Stomach (tissue), 8 donors: ENCODE measurements at regions not wholly inside any gene's neighbourhood (a gene's known extent, or its start where the extent isn't known, plus 50 kb on each side); places are given as distances from the start of the nearest gene placed in this dataset.

ENCODE experiments used
- DNase-seq, 2 donors: peaks; one replicate each; pipeline versions ENCODE4 v3.0.0 to v3.0.0-alpha.2; 2013 to 2019
- H3K27ac ChIP-seq, 5 donors: fragments of 200-600 bp in 4 of 5; sonication (generic) in 4 of 5; one replicate each; pipeline ENCODE4 v1.5.1; 2013 to 2019; ENCODE audit warnings: mild to moderate bottlenecking in 1 of 5, moderate library complexity in 1 of 5
- H3K27me3 ChIP-seq, 3 donors: fragments of 200-600 bp; sonication (generic); one replicate each; pipeline ENCODE4 v1.5.1; 2017 to 2019; ENCODE audit warnings: mixed run types in 1 of 3
- H3K36me3 ChIP-seq, 4 donors: fragments of 200-600 bp; sonication (generic); 1 replicate in 3 of 4; 2 replicates in 1 of 4; pipeline ENCODE4 v1.5.1; 2016 to 2019
- H3K4me1 ChIP-seq, 4 donors: fragments of 200-600 bp; sonication (generic); one replicate each; pipeline ENCODE4 v1.5.1; 2016 to 2019
- H3K4me3 ChIP-seq, 4 donors: fragments of 200-600 bp; sonication (generic) in 3 of 4; one replicate each; pipeline ENCODE4 v1.5.1; 2016 to 2019; ENCODE audit warnings: mild to moderate bottlenecking in 1 of 4
- H3K9me3 ChIP-seq, 4 donors: fragments of 200-600 bp; sonication (generic); one replicate each; pipeline ENCODE4 v1.5.1; 2016 to 2019
- CTCF ChIP-seq, 7 experiments: fragments of 450-650 bp in 4 of 7; fragments of 200-600 bp in 3 of 7; sonication (generic) in 3 of 7; IDR thresholded peaks; one replicate each; pipeline ENCODE4 v1.5.1; 2016 to 2019; ENCODE audit warnings: antibody characterized with exemption in 7 of 7, control low read depth in 2 of 7, mild to moderate bottlenecking in 1 of 7
- EP300 ChIP-seq: sonication (generic); formaldehyde crosslinking; IDR thresholded peaks from one replicate; pipeline ENCODE4 v1.6.1; 2017; ENCODE audit warnings: antibody characterized with exemption
- POLR2A ChIP-seq, 4 donors: fragments of 450-650 bp; IDR thresholded peaks; one replicate each; pipeline ENCODE4 v1.6.1; 2016; ENCODE audit warnings: antibody characterized with exemption in 4 of 4, control low read depth in 2 of 4, mild to moderate bottlenecking in 1 of 4, moderate library complexity in 1 of 4
- POLR2AphosphoS5 ChIP-seq, 3 donors: sonication (generic); formaldehyde crosslinking; IDR thresholded peaks; one replicate each; pipeline ENCODE4 v1.6.1; 2016; ENCODE audit warnings: antibody characterized with exemption in 3 of 3
- WGBS, 5 donors: extraction: QIAGEN DNeasy Blood & Tissue Kit in 3 of 5; methylation state at CpG; one replicate each; pipeline versions ENCODE4 v1.1.5 to v1.1.7; 2013 to 2018; 5-methylcytosine and 5-hydroxymethylcytosine counted together
- intact Hi-C: fragments of 100-400 bp; cut with DNase I; formaldehyde crosslinking; loops from one replicate; pipeline ENCODE4 v1.15.1; 2023; ENCODE audit warnings: low total_unique reads
- donor health status: healthy with polysubstance abuse.
- donor health status: Bipolar disorder and iron deficiency.
- donor health status: healthy.

- H3K27me3 ChIP-seq = no peaks in the 10 kb centered on the region
- no peak overlapping the region for H3K4me3 ChIP-seq
- H3K27ac ChIP-seq = no peak overlapping the region
- intact Hi-C loops = no loop called here
- no peaks in the 10 kb centered on the region for H3K36me3 ChIP-seq
- DNase-seq = no peak
- WGBS, 5 donors = 82 to 93% (median 92%) methylated on average over 7 of the region's 7 CpGs
- TF ChIP-seq POLR2AphosphoS5 (IDR thresholded peaks at IDR 0.05) (no peak), POLR2A (IDR thresholded peaks at IDR 0.05) (no peak), CTCF (IDR thresholded peaks at IDR 0.05) (no peak), EP300 (no peak)
- peaks cover 0 to 6% (median 0%) of the 10 kb centered on the region in 4 donors for H3K9me3 ChIP-seq
- no peaks in the 10 kb centered on the region for H3K4me1 ChIP-seq
Measured at GRCh38 chr5:6250121-6250520, 128.2 kb downstream of the MED10 start.

GRCh38 chr5:6248132-6248531 lies 130.2 kb downstream of the MED10 start:
- TF ChIP-seq EP300 (no peak), POLR2AphosphoS5 (IDR thresholded peaks at IDR 0.05) (no peak), CTCF (IDR thresholded peaks at IDR 0.05) (no peak), POLR2A (IDR thresholded peaks at IDR 0.05) (no peak)
- Histone ChIP-seq H3K27me3 (no peaks in the 10 kb centered on the region), H3K4me1 (no peaks in the 10 kb centered on the region), H3K9me3 (peaks cover 0 to 6% (median 0%) of the 10 kb centered on the region in 4 donors), H3K4me3 (no peak overlapping the region), H3K27ac (no peak overlapping the region), H3K36me3 (no peaks in the 10 kb centered on the region)
- 75 to 88% (median 82%) methylated on average over 5 of the region's 5 CpGs for WGBS, 5 donors
- DNase-seq = no peak
- intact Hi-C loops = no loop called here

GRCh38 chr5:6246820-6247437 lies 131.4 kb downstream of the MED10 start:
- H3K4me1 ChIP-seq = no peaks in the 10 kb centered on the region
- H3K9me3 ChIP-seq = peaks cover 0 to 6% (median 0%) of the 10 kb centered on the region in 4 donors
- 72 to 80% (median 79%) methylated on average over 4 of the region's 4 CpGs for WGBS, 5 donors
- no peak overlapping the region for H3K27ac ChIP-seq
- intact Hi-C loops = no loop called here
- H3K27me3 ChIP-seq = no peaks in the 10 kb centered on the region
- no peak for DNase-seq
- H3K36me3 ChIP-seq = no peaks in the 10 kb centered on the region
- TF ChIP-seq POLR2A (IDR thresholded peaks at IDR 0.05) = no peak
- TF ChIP-seq CTCF (IDR thresholded peaks at IDR 0.05) = no peak
- no peak for TF ChIP-seq POLR2AphosphoS5 (IDR thresholded peaks at IDR 0.05)
- TF ChIP-seq EP300 = no peak
- H3K4me3 ChIP-seq = no peak overlapping the region

- Histone ChIP-seq H3K27me3 (no peaks in the 10 kb centered on the region), H3K9me3 (peaks cover 0 to 16% (median 5%) of the 10 kb centered on the region in 4 donors), H3K4me3 (no peak overlapping the region), H3K4me1 (no peaks in the 10 kb centered on the region), H3K36me3 (no peaks in the 10 kb centered on the region), H3K27ac (no peak overlapping the region)
- intact Hi-C loops = no loop called here
- WGBS, 5 donors = 70 to 81% (median 74%) methylated on average over 2 of the region's 2 CpGs
- no peak for TF ChIP-seq POLR2AphosphoS5 (IDR thresholded peaks at IDR 0.05)
- TF ChIP-seq EP300 = no peak
- TF ChIP-seq POLR2A (IDR thresholded peaks at IDR 0.05) = no peak
- TF ChIP-seq CTCF (IDR thresholded peaks at IDR 0.05) = no peak
- no peak for DNase-seq
Measured at GRCh38 chr5:6244339-6244714, 134.0 kb downstream of the MED10 start.
